Body of pancreas (tissue), 4 donors: ENCODE measurements at regions not wholly inside any gene's neighbourhood (a gene's known extent, or its start where the extent isn't known, plus 50 kb on each side); places are given as distances from the start of the nearest gene placed in this dataset.

ENCODE experiments used
- ATAC-seq: fragments of 150-250 bp; one replicate; pipeline ENCODE4 v1.9.1; 2016
- DNase-seq, 4 donors: peaks; one replicate each; pipeline ENCODE4 v3.0.0-alpha.2; 2019
- H3K27ac ChIP-seq, 4 donors: fragments of 200-600 bp; sonication (generic); 1 replicate in 3 of 4; 2 replicates in 1 of 4; pipeline versions ENCODE4 v1.5.1 to v1.6.1; 2016 to 2019; ENCODE audit warnings: mild to moderate bottlenecking in 1 of 4, mixed read lengths in 1 of 4, moderate library complexity in 1 of 4
- H3K27me3 ChIP-seq, 2 donors: fragments of 200-600 bp; sonication (generic); one replicate each; pipeline ENCODE4 v1.6.0; 2016; ENCODE audit warnings: mild to moderate bottlenecking in 1 of 2
- H3K36me3 ChIP-seq, 2 donors: fragments of 200-600 bp; sonication (generic); replicated peaks in 1 of 2; 2 replicates each; pipeline ENCODE4 v1.5.1; 2016; ENCODE audit warnings: low read depth in 2 of 2; ENCODE audit not compliant: insufficient read depth in 1 of 2
- H3K4me1 ChIP-seq: fragments of 200-600 bp; sonication (generic); one replicate; pipeline ENCODE4 v1.6.0; 2016
- H3K4me3 ChIP-seq, 2 donors: fragments of 200-600 bp; sonication (generic); 1 replicate in 1 of 2; 2 replicates in 1 of 2; pipeline ENCODE4 v1.5.1; 2016 to 2019
- H3K9me3 ChIP-seq, 3 donors: fragments of 200-600 bp; sonication (generic); 1 replicate in 2 of 3; 2 replicates in 1 of 3; pipeline ENCODE4 v1.5.1; 2016
- POLR2A ChIP-seq, 3 donors: fragments of 450-650 bp; IDR thresholded peaks; one replicate each; pipeline ENCODE4 v1.6.1; 2016; ENCODE audit warnings: antibody characterized with exemption in 3 of 3, mild to moderate bottlenecking in 2 of 3
- WGBS, 2 donors: methylation state at CpG; one replicate each; pipeline ENCODE4 v1.1.5; 2017; 5-methylcytosine and 5-hydroxymethylcytosine counted together
- intact Hi-C: fragments of 100-400 bp; cut with DNase I; formaldehyde crosslinking; loops from one replicate; pipeline ENCODE4 v1.15.1; 2023
- TF ChIP-seq, protein P1 (sequence below), 7 experiments: fragments of 450-650 bp in 4 of 7; fragments of 200-600 bp in 3 of 7; sonication (generic) in 3 of 7; IDR thresholded peaks; one replicate each; pipeline ENCODE4 v1.5.1; 2016 to 2019; ENCODE audit warnings: antibody characterized with exemption in 7 of 7

- peak; percentile 55 for ATAC-seq
- TF ChIP-seq POLR2A (IDR thresholded peaks at IDR 0.05): no peak
- TF ChIP-seq, protein P1, sequence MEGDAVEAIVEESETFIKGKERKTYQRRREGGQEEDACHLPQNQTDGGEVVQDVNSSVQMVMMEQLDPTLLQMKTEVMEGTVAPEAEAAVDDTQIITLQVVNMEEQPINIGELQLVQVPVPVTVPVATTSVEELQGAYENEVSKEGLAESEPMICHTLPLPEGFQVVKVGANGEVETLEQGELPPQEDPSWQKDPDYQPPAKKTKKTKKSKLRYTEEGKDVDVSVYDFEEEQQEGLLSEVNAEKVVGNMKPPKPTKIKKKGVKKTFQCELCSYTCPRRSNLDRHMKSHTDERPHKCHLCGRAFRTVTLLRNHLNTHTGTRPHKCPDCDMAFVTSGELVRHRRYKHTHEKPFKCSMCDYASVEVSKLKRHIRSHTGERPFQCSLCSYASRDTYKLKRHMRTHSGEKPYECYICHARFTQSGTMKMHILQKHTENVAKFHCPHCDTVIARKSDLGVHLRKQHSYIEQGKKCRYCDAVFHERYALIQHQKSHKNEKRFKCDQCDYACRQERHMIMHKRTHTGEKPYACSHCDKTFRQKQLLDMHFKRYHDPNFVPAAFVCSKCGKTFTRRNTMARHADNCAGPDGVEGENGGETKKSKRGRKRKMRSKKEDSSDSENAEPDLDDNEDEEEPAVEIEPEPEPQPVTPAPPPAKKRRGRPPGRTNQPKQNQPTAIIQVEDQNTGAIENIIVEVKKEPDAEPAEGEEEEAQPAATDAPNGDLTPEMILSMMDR (IDR thresholded peaks at IDR 0.05): no peak
- Histone ChIP-seq H3K36me3 (no peaks in the 10 kb centered on the region), H3K9me3 (no peaks in the 10 kb centered on the region), H3K27me3 (no peaks in the 10 kb centered on the region), H3K4me1 (peaks cover 9% of the 10 kb centered on the region), H3K4me3 (no peak overlapping the region), H3K27ac (peak overlapping the region in 1 of 4 donors; percentile 2)
- intact Hi-C loops: no loop called here
- DNase-seq: peak in 3 of 4 donors; percentile 13 to 44 (median 30)
- WGBS, 2 donors: 61 to 72% methylated on average over 4 of the region's 4 CpGs
Observed at GRCh38 chr9:81787747-81788632, 98.6 kb upstream of the TLE1 start.

DNA sequence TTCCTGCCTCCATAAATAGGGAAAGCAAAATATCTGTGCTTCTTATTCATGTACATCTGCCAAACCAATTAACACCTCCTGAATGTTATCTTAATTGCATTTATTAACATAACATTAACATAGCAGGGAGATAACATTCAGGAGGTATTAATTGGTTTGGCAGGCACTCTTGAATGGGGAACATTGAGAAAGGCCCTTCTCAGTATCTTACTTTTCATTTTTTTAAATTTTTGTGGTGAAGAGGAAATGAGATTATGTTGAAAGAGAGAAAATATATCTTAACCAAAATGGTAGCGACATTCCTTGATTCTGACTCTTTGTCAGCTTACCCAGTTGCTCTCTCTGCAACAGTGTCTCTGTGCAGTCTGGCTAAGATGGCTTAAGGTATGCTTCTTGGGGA lies 100.4 kb upstream of the TLE1 start:
- Histone ChIP-seq H3K4me1 (peaks cover 9% of the 10 kb centered on the region), H3K9me3 (no peaks in the 10 kb centered on the region), H3K4me3 (no peak overlapping the region), H3K27ac (no peak overlapping the region), H3K27me3 (no peaks in the 10 kb centered on the region), H3K36me3 (no peaks in the 10 kb centered on the region)
- TF ChIP-seq POLR2A (IDR thresholded peaks at IDR 0.05): no peak
- TF ChIP-seq, protein P1 (IDR thresholded peaks at IDR 0.05): no peak
- no peak for DNase-seq
- no peak for ATAC-seq
- WGBS, 2 donors: 81 to 94% methylated on average over 1 of the region's 1 CpG
- intact Hi-C loops: no loop called here

DNA sequence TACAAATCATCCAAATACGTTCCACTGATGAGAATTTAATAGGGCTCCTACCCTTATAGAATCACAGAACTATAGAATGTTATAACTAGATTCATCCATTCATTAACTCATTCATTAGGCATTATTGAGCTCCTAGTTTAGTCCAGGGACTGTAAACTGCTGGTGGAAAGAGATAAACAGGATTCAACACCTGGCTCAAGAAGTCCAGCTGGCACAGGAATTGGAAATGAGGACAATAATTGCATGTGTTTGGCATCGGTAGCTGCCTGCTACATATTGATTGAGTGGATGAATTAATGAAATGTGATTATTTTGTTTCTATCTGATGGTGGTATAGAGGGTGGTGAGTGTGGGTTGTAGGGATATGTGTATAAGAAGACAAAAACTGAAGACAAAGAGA lies 100.8 kb upstream of the TLE1 start:
- DNase-seq: no peak
- intact Hi-C loops: no loop called here
- TF ChIP-seq, protein P1 (IDR thresholded peaks at IDR 0.05): no peak
- no peak for TF ChIP-seq POLR2A (IDR thresholded peaks at IDR 0.05)
- Histone ChIP-seq H3K4me1 (peaks cover 9% of the 10 kb centered on the region), H3K27me3 (no peaks in the 10 kb centered on the region), H3K27ac (no peak overlapping the region), H3K9me3 (no peaks in the 10 kb centered on the region), H3K4me3 (no peak overlapping the region), H3K36me3 (no peaks in the 10 kb centered on the region)
- no peak for ATAC-seq
- 70 to 80% methylated on average over 2 of the region's 2 CpGs for WGBS, 2 donors

DNA sequence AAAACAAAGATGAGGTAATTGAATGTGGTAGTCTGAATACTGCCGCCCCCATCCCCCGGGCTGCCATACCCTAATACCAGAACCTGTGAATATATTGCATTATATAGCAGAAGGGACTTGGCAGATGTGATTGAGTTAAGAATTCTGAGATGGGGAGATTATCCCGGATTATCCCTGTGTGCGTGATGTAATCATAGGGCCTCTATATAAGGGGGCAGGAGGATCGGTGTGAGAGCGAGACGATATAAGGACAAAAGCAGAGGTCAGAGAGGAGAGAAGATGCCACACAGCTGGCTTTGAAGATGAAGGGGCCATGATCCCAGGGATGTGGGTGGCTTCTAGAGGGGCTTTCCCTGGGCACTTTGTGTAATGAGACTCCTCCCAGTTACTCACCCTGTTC lies 101.7 kb upstream of the TLE1 start:
- Histone ChIP-seq H3K9me3 (no peaks in the 10 kb centered on the region), H3K27ac (no peak overlapping the region), H3K4me3 (no peak overlapping the region), H3K27me3 (no peaks in the 10 kb centered on the region), H3K4me1 (peaks cover 9% of the 10 kb centered on the region), H3K36me3 (no peaks in the 10 kb centered on the region)
- DNase-seq (no peak), ATAC-seq (no peak)
- 91 to 94% methylated on average over 7 of the region's 7 CpGs for WGBS, 2 donors
- no peak for TF ChIP-seq POLR2A (IDR thresholded peaks at IDR 0.05)
- TF ChIP-seq, protein P1 (IDR thresholded peaks at IDR 0.05): no peak
- intact Hi-C loops: no loop called here

- H3K27me3 ChIP-seq: no peaks in the 10 kb centered on the region
- DNase-seq (no peak), ATAC-seq (no peak)
- intact Hi-C loops: no loop called here
- H3K36me3 ChIP-seq: no peaks in the 10 kb centered on the region
- no peak overlapping the region for H3K4me3 ChIP-seq
- no peaks in the 10 kb centered on the region for H3K9me3 ChIP-seq
- H3K27ac ChIP-seq: no peak overlapping the region
- TF ChIP-seq, protein P1 (IDR thresholded peaks at IDR 0.05): no peak
- no peak for TF ChIP-seq POLR2A (IDR thresholded peaks at IDR 0.05)
- H3K4me1 ChIP-seq: no peaks in the 10 kb centered on the region
- WGBS, 2 donors: 73 to 78% methylated on average over 3 of the region's 3 CpGs
Observed at GRCh38 chr9:81798606-81799005, 109.3 kb upstream of the TLE1 start.
